ENCODE measurements at regions not wholly inside any gene's neighbourhood (a gene's known extent, or its start where the extent isn't known, plus 50 kb on each side); places are given as distances from the start of the nearest gene placed in this dataset.
A peak's percentile ranks its signal among the peaks of the same experiment; 100 is the strongest.

DNA sequence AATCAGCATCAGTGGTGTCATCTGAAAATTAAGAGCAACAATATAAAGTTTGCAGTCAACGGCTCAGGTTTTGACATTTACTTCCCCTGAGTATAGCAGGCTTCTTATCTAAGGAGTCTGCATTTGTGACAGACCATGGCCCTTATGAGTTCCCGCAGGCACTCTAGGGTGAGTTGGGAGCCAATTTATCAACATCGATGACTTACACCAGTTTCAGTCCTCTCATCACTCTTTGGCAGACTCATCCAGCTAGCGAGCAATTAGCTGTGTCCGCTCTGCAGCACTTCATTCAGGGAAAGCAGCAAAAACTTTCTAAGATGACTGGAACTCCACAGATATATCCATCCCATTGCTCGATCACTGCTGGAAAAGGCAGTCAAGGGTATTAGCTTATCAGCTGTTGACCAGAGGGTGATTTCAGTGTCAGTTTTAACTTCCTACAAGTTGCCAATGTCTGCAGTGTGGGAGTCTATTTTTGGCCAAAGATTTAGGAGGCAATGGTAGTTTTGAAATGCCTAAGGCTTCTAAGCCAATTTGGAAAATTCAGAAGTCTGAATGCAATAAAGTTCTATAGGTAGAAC is 625.1 kb upstream of the TENM3 start:
- Histone ChIP-seq H2BK12ac (ENCODE audit: low read length in 2 of 2) (no peak overlapping the region), H3K4me2 (ENCODE audit: low read length, poor library complexity, severe bottlenecking) (no peak overlapping the region), H3K9ac (ENCODE audit: low read length) (no peak overlapping the region), H3K36me3 (ENCODE audit: control insufficient read depth in 1 of 2, insufficient read depth in 2 of 2, low read depth in 1 of 2, low read length in 2 of 2) (no peaks in the 10 kb centered on the region), H2BK15ac (ENCODE audit: low read depth, poor library complexity, severe bottlenecking) (no peak overlapping the region), H2BK120ac (ENCODE audit: low read depth, low read length) (no peak overlapping the region), H3K9me3 (ENCODE audit: control insufficient read depth, low read length) (no peaks in the 10 kb centered on the region), H2BK5ac (ENCODE audit: low read depth, low read length, poor library complexity, severe bottlenecking) (no peak overlapping the region), H3K14ac (ENCODE audit: low read length in 2 of 2) (no peak overlapping the region), H2AFZ (ENCODE audit: low read depth, low read length) (no peak overlapping the region), H3K27me3 (ENCODE audit: control insufficient read depth in 1 of 2, insufficient read depth in 1 of 2, low read length in 2 of 2) (no peaks in the 10 kb centered on the region), H4K8ac (ENCODE audit: low read length) (no peak overlapping the region), H2AK5ac (ENCODE audit: low read length, severe bottlenecking) (no peak overlapping the region), H3K18ac (ENCODE audit: low read depth in 1 of 2, low read length in 2 of 2) (no peak overlapping the region), H3K79me1 (replicated peaks; ENCODE audit: low read length, poor library complexity, severe bottlenecking) (no peaks in the 10 kb centered on the region), H3K4me3 (ENCODE audit: insufficient read depth in 1 of 2, low read depth in 1 of 2, low read length in 2 of 2) (no peak overlapping the region), H4K91ac (ENCODE audit: low read length) (no peak overlapping the region), H3K23ac (ENCODE audit: low read length in 2 of 2) (no peak overlapping the region), H3K4me1 (ENCODE audit: control insufficient read depth, insufficient read depth, low read depth, low read length) (no peaks in the 10 kb centered on the region), H3K27ac (ENCODE audit: low read length, poor library complexity, severe bottlenecking) (no peak overlapping the region), H3K4ac (ENCODE audit: low read depth in 1 of 2, low read length in 2 of 2) (no peak overlapping the region)
- DNase-seq, result no peak
- WGBS, result 84% methylated on average over 5 of the region's 6 CpGs

- no peak overlapping the region for H2BK120ac ChIP-seq (ENCODE audit: low read depth, low read length)
- H3K27me3 ChIP-seq (ENCODE audit: control insufficient read depth in 1 of 2, insufficient read depth in 1 of 2, low read length in 2 of 2), result no peaks in the 10 kb centered on the region
- no peak overlapping the region for H3K4ac ChIP-seq (ENCODE audit: low read depth in 1 of 2, low read length in 2 of 2)
- no peak overlapping the region for H3K23ac ChIP-seq (ENCODE audit: low read length in 2 of 2)
- H3K4me3 ChIP-seq (ENCODE audit: insufficient read depth in 1 of 2, low read depth in 1 of 2, low read length in 2 of 2), result no peak overlapping the region
- H4K8ac ChIP-seq (ENCODE audit: low read length), result no peak overlapping the region
- no peak overlapping the region for H2BK15ac ChIP-seq (ENCODE audit: low read depth, poor library complexity, severe bottlenecking)
- H3K18ac ChIP-seq (ENCODE audit: low read depth in 1 of 2, low read length in 2 of 2), result no peak overlapping the region
- H2BK12ac ChIP-seq (ENCODE audit: low read length in 2 of 2), result no peak overlapping the region
- no peaks in the 10 kb centered on the region for H3K36me3 ChIP-seq (ENCODE audit: control insufficient read depth in 1 of 2, insufficient read depth in 2 of 2, low read depth in 1 of 2, low read length in 2 of 2)
- H3K9me3 ChIP-seq (ENCODE audit: control insufficient read depth, low read length), result no peaks in the 10 kb centered on the region
- no peaks in the 10 kb centered on the region for H3K79me1 ChIP-seq (replicated peaks; ENCODE audit: low read length, poor library complexity, severe bottlenecking)
- whole genome bisulfite sequencing, result 58% methylated on average over 5 of the region's 5 CpGs
- H3K27ac ChIP-seq (ENCODE audit: low read length, poor library complexity, severe bottlenecking), result no peak overlapping the region
- H2AK5ac ChIP-seq (ENCODE audit: low read length, severe bottlenecking), result no peak overlapping the region
- H2AFZ ChIP-seq (ENCODE audit: low read depth, low read length), result no peak overlapping the region
- H4K91ac ChIP-seq (ENCODE audit: low read length), result no peak overlapping the region
- no peak overlapping the region for H3K9ac ChIP-seq (ENCODE audit: low read length)
- no peaks in the 10 kb centered on the region for H3K4me1 ChIP-seq (ENCODE audit: control insufficient read depth, insufficient read depth, low read depth, low read length)
- H2BK5ac ChIP-seq (ENCODE audit: low read depth, low read length, poor library complexity, severe bottlenecking), result no peak overlapping the region
- no peak overlapping the region for H3K14ac ChIP-seq (ENCODE audit: low read length in 2 of 2)
- no peak for DNase-seq
- H3K4me2 ChIP-seq (ENCODE audit: low read length, poor library complexity, severe bottlenecking), result no peak overlapping the region
Measured at GRCh38 chr4:181618896-181619295, 624.3 kb upstream of the TENM3 start.

GRCh38 chr4:181619651-181620050 is 623.6 kb upstream of the TENM3 start:
- Histone ChIP-seq H2AFZ (ENCODE audit: low read depth, low read length) (no peak overlapping the region), H2AK5ac (ENCODE audit: low read length, severe bottlenecking) (no peak overlapping the region), H3K9me3 (ENCODE audit: control insufficient read depth, low read length) (no peaks in the 10 kb centered on the region), H3K4me1 (ENCODE audit: control insufficient read depth, insufficient read depth, low read depth, low read length) (no peaks in the 10 kb centered on the region), H4K91ac (ENCODE audit: low read length) (no peak overlapping the region), H3K79me1 (replicated peaks; ENCODE audit: low read length, poor library complexity, severe bottlenecking) (no peaks in the 10 kb centered on the region), H2BK5ac (ENCODE audit: low read depth, low read length, poor library complexity, severe bottlenecking) (no peak overlapping the region), H3K4ac (ENCODE audit: low read depth in 1 of 2, low read length in 2 of 2) (no peak overlapping the region), H3K27me3 (ENCODE audit: control insufficient read depth in 1 of 2, insufficient read depth in 1 of 2, low read length in 2 of 2) (no peaks in the 10 kb centered on the region), H3K9ac (ENCODE audit: low read length) (no peak overlapping the region), H2BK15ac (ENCODE audit: low read depth, poor library complexity, severe bottlenecking) (no peak overlapping the region), H3K27ac (ENCODE audit: low read length, poor library complexity, severe bottlenecking) (no peak overlapping the region), H3K23ac (ENCODE audit: low read length in 2 of 2) (no peak overlapping the region), H3K4me3 (ENCODE audit: insufficient read depth in 1 of 2, low read depth in 1 of 2, low read length in 2 of 2) (no peak overlapping the region), H3K36me3 (ENCODE audit: control insufficient read depth in 1 of 2, insufficient read depth in 2 of 2, low read depth in 1 of 2, low read length in 2 of 2) (no peaks in the 10 kb centered on the region), H2BK12ac (ENCODE audit: low read length in 2 of 2) (no peak overlapping the region), H3K14ac (ENCODE audit: low read length in 2 of 2) (no peak overlapping the region), H4K8ac (ENCODE audit: low read length) (no peak overlapping the region), H2BK120ac (ENCODE audit: low read depth, low read length) (no peak overlapping the region), H3K4me2 (ENCODE audit: low read length, poor library complexity, severe bottlenecking) (no peak overlapping the region), H3K18ac (ENCODE audit: low read depth in 1 of 2, low read length in 2 of 2) (no peak overlapping the region)
- WGBS, result 77% methylated on average over 7 of the region's 7 CpGs
- DNase-seq, result no peak

GRCh38 chr4:181637186-181638105 is 605.8 kb upstream of the TENM3 start:
- no peak overlapping the region for H3K23ac ChIP-seq (ENCODE audit: low read length in 2 of 2)
- no peak overlapping the region for H2BK12ac ChIP-seq (ENCODE audit: low read length in 2 of 2)
- no peak overlapping the region for H3K4ac ChIP-seq (ENCODE audit: low read depth in 1 of 2, low read length in 2 of 2)
- no peaks in the 10 kb centered on the region for H3K79me1 ChIP-seq (replicated peaks; ENCODE audit: low read length, poor library complexity, severe bottlenecking)
- no peak overlapping the region for H3K4me2 ChIP-seq (ENCODE audit: low read length, poor library complexity, severe bottlenecking)
- H2AFZ ChIP-seq (ENCODE audit: low read depth, low read length), result no peak overlapping the region
- no peak overlapping the region for H3K27ac ChIP-seq (ENCODE audit: low read length, poor library complexity, severe bottlenecking)
- no peaks in the 10 kb centered on the region for H3K4me1 ChIP-seq (ENCODE audit: control insufficient read depth, insufficient read depth, low read depth, low read length)
- H3K9me3 ChIP-seq (ENCODE audit: control insufficient read depth, low read length), result no peaks in the 10 kb centered on the region
- DNase-seq, result no peak
- H3K18ac ChIP-seq (ENCODE audit: low read depth in 1 of 2, low read length in 2 of 2), result no peak overlapping the region
- H4K8ac ChIP-seq (ENCODE audit: low read length), result no peak overlapping the region
- H2BK5ac ChIP-seq (ENCODE audit: low read depth, low read length, poor library complexity, severe bottlenecking), result no peak overlapping the region
- no peak overlapping the region for H2BK120ac ChIP-seq (ENCODE audit: low read depth, low read length)
- H2AK5ac ChIP-seq (ENCODE audit: low read length, severe bottlenecking), result no peak overlapping the region
- no peak overlapping the region for H3K14ac ChIP-seq (ENCODE audit: low read length in 2 of 2)
- no peaks in the 10 kb centered on the region for H3K36me3 ChIP-seq (ENCODE audit: control insufficient read depth in 1 of 2, insufficient read depth in 2 of 2, low read depth in 1 of 2, low read length in 2 of 2)
- peak overlapping the region; percentile 47 for H3K9ac ChIP-seq (ENCODE audit: low read length)
- H3K4me3 ChIP-seq (ENCODE audit: insufficient read depth in 1 of 2, low read depth in 1 of 2, low read length in 2 of 2), result peak overlapping the region in 1 of 2 experiments; percentile 23
- H4K91ac ChIP-seq (ENCODE audit: low read length), result no peak overlapping the region
- no peak overlapping the region for H2BK15ac ChIP-seq (ENCODE audit: low read depth, poor library complexity, severe bottlenecking)
- WGBS, result 74% methylated on average over 7 of the region's 12 CpGs
- no peaks in the 10 kb centered on the region for H3K27me3 ChIP-seq (ENCODE audit: control insufficient read depth in 1 of 2, insufficient read depth in 1 of 2, low read length in 2 of 2)

Data from mesenchymal stem cell (in vitro differentiated cells and primary cell).